ENCODE measurements at regions not wholly inside any gene's neighbourhood (a gene's known extent, or its start where the extent isn't known, plus 50 kb on each side); places are given as distances from the start of the nearest gene placed in this dataset.

GRCh38 chr12:107351109-107351508, 257.8 kb upstream of the CRY1 start:
- DNase-seq, result no peak

GRCh38 chr12:107351713-107352112, 258.4 kb upstream of the CRY1 start:
- no peak for DNase-seq

- DNase-seq, result no peak
These were observed 259.2 kb upstream of the CRY1 start for GRCh38 chr12:107352347-107353081.

GRCh38 chr12:107353312-107353711, 260.0 kb upstream of the CRY1 start:
- no peak for DNase-seq

GRCh38 chr12:107355004-107355565, 261.7 kb upstream of the CRY1 start:
- DNase-seq, result no peak

- no peak for DNase-seq
These were observed 262.3 kb upstream of the CRY1 start for GRCh38 chr12:107355612-107356011.

- DNase-seq, result no peak
These were observed 263.1 kb upstream of the CRY1 start for GRCh38 chr12:107356266-107356936.

GRCh38 chr12:107356937-107357295, 263.6 kb upstream of the CRY1 start:
- no peak for DNase-seq

- DNase-seq, result no peak
These were observed 266.0 kb upstream of the CRY1 start for GRCh38 chr12:107359382-107359781.

GRCh38 chr12:107360033-107360432, 266.7 kb upstream of the CRY1 start:
- DNase-seq, result no peak

GRCh38 chr12:107360482-107360881, 267.1 kb upstream of the CRY1 start:
- DNase-seq, result no peak

- DNase-seq, result no peak
These were observed 268.6 kb upstream of the CRY1 start for GRCh38 chr12:107361970-107362369.

GRCh38 chr12:107362960-107363359, 269.6 kb upstream of the CRY1 start:
- DNase-seq, result no peak

- DNase-seq, result no peak
These were observed 271.6 kb upstream of the CRY1 start for GRCh38 chr12:107364875-107365518.

GRCh38 chr12:107365703-107366102, 272.4 kb upstream of the CRY1 start:
- DNase-seq, result no peak

- DNase-seq, result no peak
These were observed 273.0 kb upstream of the CRY1 start for GRCh38 chr12:107366322-107366721.

GRCh38 chr12:107368586-107368985, 275.2 kb upstream of the CRY1 start:
- no peak for DNase-seq

- no peak for DNase-seq
These were observed 275.7 kb upstream of the CRY1 start for GRCh38 chr12:107369006-107369405.

- no peak for DNase-seq
These were observed 276.3 kb upstream of the CRY1 start for GRCh38 chr12:107369679-107370078.

- DNase-seq, result no peak
These were observed 278.9 kb upstream of the CRY1 start for GRCh38 chr12:107372229-107372658.

- DNase-seq, result no peak
These were observed 280.0 kb upstream of the CRY1 start for GRCh38 chr12:107373238-107373809.

- no peak for DNase-seq
These were observed 281.0 kb upstream of the CRY1 start for GRCh38 chr12:107374161-107374840.

GRCh38 chr12:107375231-107375630, 281.9 kb upstream of the CRY1 start:
- DNase-seq, result no peak
